GM20000 (cell line): ENCODE measurements at regions not wholly inside any gene's neighbourhood (a gene's known extent, or its start where the extent isn't known, plus 50 kb on each side); places are given as distances from the start of the nearest gene placed in this dataset.

Experiments
- DNase-seq: peaks from one replicate; pipeline ENCODE4 v3.0.0; 2012; ENCODE audit warnings: low spot score
- CTCF ChIP-seq: IDR thresholded peaks from 2 replicates; pipeline ENCODE4 v1.5.1; 2012; ENCODE audit warnings: mild to moderate bottlenecking, control low read depth; ENCODE audit errors: extremely low read depth, missing control alignments

GRCh38 chr1:3971981-3972380 is 71.9 kb upstream of the C1orf174 start:
- no peak for TF ChIP-seq CTCF
- DNase-seq = no peak

- no peak for DNase-seq
- no peak for TF ChIP-seq CTCF
These were observed 76.0 kb upstream of the C1orf174 start for GRCh38 chr1:3975903-3976630.

DNA sequence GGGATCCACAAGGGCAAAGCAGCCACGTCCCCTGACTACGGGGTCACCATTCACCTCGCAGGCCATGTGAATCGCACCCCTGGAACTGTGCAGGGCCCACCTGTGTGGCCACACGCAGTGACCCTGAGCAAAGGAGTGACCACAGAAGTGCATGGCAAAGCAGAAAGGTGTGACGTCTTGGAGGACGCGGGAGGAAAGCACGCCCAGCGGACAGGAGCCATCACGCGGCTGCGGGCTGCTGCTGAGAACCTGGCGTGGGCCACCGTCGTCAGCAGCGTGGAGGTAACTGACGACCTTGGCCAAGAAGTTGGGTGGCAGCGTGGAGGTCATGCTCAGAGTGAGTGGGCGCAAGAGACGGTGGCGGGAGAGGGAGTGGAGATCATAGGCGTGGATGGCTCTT is 76.7 kb upstream of the C1orf174 start:
- no peak for DNase-seq
- TF ChIP-seq CTCF = no peak

DNA sequence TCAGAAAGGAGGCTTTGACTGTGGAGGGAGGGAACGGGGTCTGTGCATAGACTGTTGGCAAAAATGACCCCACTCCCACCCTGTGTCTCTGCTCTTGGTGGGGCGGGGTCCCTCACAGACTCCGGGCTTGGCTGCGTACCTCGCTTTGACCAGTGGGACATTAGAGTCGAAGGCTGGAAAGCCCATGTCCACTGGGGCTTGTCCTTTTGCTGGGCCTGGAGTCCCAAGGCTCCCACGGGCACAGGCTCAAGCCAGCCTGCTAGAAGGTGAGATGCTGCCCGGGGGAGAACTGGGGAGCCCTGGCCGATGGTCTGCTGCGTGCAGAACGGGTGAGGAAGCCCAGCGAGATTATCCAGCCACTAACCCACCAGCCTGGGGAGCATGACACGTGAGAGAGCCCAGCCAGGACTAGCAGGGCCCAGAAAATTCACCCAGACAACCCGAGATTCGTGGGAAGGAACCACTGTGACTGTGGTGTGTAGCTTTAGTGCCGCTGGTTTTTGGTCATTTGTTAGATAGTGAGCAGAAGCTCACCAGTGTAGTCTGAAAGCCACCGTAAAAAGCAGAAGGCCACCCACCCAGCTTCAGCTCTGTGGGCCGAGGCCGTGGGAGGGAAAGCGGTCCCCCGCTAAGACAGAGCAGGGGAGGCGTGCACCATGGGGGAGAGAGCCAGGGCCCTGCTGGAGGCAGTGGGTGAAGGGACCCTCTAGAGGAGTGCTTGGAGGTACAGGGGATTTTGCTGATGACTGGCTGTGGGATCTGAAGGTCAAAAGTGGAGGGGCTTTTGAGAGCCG is 78.3 kb upstream of the C1orf174 start:
- TF ChIP-seq CTCF = no peak

DNA sequence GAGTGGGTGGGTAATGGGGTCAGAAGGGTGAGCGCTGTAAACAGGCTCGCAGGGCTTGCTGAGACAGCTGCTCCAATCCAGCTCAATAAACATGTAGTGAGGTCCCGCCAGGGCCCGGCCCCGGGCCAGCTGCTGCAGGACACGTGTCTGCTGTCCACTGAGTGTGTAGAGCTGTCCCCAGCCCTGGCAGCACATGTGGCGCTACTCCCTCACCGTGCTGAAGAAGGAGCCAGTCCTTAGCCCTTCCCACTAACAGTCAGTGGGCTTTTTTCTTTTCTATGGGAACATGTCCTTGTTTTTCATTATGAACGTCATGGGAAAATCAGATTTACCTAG is 78.9 kb upstream of the C1orf174 start:
- no peak for DNase-seq
- no peak for TF ChIP-seq CTCF

More for the DNA sequence above, 78.3 kb upstream of the C1orf174 start:
- no peak for DNase-seq

- no peak for DNase-seq
- TF ChIP-seq CTCF = no peak
These were observed 81.2 kb upstream of the C1orf174 start for GRCh38 chr1:3981261-3981660.

DNA sequence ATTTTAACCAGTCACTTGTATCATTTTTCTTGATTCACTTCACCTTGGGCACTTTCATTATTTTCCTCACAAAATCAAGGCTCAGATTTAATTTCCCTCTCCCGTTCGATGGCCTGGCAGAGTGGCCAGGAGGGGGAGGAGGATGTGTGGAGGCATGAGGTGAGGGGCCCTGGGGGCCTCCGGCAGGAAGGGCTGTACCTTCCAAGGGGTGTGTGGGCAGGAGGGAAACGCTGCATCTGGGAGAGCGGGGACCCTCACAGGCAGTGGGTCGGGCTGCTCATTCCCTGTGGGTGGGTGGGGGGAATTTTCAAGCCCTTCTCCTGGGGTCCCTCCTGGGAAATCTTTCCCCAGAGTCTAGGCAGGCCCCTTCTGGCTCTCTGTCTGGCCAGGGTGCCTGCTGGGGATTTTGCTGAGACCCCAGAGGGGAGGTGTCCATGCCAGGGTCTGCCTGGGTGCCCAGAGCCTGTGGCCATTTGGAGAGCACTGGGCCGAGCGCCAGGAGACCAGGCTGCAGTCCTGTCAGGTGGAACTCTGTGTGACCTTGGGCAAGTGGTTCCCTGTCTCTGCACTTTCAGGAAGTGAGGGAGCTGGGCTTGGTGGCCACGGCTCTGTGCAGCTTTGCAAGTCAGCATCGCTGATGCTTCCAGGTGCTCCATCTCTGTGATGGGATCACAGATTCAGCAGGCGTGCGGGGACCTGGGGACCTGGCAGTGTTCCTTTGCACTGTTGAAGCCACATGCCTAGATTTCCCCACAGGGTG is 81.9 kb upstream of the C1orf174 start:
- no peak for TF ChIP-seq CTCF
- DNase-seq = no peak
